Cardiac septum (tissue), 1 donor: ENCODE measurements at regions not wholly inside any gene's neighbourhood (a gene's known extent, or its start where the extent isn't known, plus 50 kb on each side); places are given as distances from the start of the nearest gene placed in this dataset.
A peak's percentile ranks its signal among the peaks of the same experiment; 100 is the strongest.
"Not testable (repeated sequence)": the region's sequence is repeated elsewhere in the genome, so short reads cannot be mapped to it uniquely, and the experiment has no call there.

Source experiments
- DNase-seq: peaks from one replicate; pipeline ENCODE4 v3.0.0-alpha.2; 2020; ENCODE audit warnings: low spot score
- intact Hi-C: fragments of 100-400 bp; cut with DNase I; formaldehyde crosslinking; loops from one replicate; pipeline ENCODE4 v1.14.0; 2022
- donor health status: DM: no; HTN: no; CAD: no.

- intact Hi-C loops = no loop called here
- no peak for DNase-seq
Observed at GRCh38 chr2:88396209-88396608, 56.3 kb downstream of the FOXI3 start.

GRCh38 chr2:88377641-88377991, 74.9 kb downstream of the FOXI3 start:
- intact Hi-C loops = no loop called here
- DNase-seq = no peak

DNA sequence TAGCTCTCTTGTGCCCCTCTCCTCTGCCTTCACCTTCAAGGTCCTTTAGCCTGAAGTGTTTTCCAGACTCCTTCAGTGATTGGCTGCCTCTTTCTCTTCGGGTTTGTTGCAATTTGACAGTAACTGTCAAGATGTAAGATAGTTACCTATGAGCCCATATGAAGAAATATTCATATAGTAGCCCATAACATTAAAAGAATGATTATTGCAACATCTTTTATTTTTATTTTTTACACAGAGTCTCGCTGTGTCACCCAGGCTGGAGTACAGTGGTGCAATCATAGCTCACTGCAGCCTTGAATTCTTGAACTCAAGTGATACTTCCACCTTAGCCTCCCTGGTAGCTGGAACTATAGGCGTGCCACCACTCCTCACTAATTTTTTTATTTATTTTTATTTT, 80.5 kb downstream of the FOXI3 start:
- no peak for DNase-seq
- intact Hi-C loops = no loop called here

- DNase-seq, intact Hi-C loops: not testable (repeated sequence)
Observed at GRCh38 chr2:88365408-88365807, 87.1 kb downstream of the FOXI3 start.

DNA sequence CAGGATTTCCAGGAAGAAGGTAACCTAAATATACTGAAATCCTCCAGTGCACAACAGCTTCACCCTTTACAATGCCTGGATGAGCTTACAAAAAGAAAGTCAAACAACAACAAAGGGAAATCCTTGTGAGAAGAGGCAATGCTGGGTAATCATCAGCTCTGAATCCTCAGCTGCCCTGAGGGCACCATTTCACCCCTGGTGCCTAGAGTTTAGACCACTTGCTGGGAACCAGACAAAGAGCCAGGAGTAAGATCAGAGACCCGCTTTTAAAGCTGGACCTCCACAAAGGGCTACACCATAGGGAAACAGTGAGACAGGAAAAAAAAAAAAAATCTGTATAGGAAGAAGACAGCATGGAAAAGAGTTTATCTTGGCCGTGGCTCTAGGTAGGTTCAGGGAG, 97.0 kb downstream of the FOXI3 start:
- intact Hi-C loops = loop anchor here (10.0 kb wide), 1 partner anchor 319 kb away; no protein-coding TSS in a partner anchor
- no peak for DNase-seq

DNA sequence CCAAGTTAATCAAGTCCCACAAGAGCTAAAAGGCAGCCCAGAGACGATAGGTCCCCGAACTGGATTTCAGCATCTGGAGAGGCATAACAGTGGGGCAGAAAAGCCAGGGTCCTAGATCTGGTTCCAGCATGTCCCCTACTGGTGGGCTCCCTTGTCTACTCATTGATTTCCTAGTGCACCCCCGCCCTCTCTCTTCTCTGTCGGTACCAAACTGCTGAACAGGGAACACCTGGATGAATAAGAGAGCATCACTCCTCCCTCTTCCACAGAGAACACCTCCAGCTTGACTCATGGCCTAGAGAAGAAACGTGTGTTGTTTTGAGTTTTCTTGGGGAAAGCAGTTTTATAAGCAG, 101.3 kb downstream of the FOXI3 start:
- intact Hi-C loops = loop anchor here (10.0 kb wide), 1 partner anchor 324 kb away; no protein-coding TSS in a partner anchor
- DNase-seq = no peak

DNA sequence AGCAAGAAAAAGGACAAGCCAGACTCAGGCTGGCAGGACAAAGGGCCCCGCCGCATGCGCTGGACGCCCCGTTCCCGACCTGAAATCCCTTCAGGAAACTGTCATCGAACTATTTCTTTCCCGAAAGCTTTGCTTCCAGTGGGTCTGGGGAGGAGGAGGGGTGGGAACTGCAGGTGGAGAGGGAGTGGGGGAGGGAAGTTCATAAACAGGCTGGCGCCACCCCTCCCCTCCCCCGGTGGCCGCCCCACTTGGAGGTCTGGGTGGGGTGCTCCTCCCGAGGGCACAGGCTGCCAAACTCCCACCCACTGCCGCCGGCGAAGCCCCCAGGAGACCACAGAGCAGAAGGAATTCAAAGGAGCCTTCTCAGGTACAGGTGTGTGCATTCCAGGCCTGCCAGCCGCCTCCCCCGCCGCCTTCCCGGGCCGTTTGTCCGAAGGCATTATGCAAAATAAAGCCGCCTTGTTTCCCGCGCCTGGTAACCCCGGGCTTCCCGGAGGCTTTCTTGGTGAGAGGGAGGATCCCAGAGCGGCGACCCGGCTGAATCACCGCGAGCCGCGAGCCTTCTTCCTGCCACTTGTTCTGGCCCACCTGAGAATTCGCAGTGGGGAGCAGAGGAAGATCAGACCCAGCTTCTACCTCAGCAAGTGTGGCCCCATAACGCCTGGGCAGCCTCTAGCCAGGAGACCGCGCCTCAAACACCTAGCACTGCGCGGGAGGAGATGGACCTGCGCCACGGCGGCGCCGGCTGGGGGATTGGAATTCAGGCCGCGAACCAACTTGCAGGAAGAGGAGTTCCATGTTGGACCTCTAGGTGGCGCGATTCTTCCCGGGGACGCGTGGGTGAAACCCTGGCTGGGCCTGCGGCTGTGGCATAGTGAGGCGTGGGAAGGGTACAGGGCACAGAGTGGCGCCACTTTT, 101.9 kb downstream of the FOXI3 start:
- DNase-seq = peak; percentile 79
- intact Hi-C loops = loop anchor here (10.0 kb wide), 1 partner anchor 324 kb away; no protein-coding TSS in a partner anchor

GRCh38 chr2:88345842-88346241, 106.7 kb downstream of the FOXI3 start:
- intact Hi-C loops = no loop called here
- no peak for DNase-seq

DNA sequence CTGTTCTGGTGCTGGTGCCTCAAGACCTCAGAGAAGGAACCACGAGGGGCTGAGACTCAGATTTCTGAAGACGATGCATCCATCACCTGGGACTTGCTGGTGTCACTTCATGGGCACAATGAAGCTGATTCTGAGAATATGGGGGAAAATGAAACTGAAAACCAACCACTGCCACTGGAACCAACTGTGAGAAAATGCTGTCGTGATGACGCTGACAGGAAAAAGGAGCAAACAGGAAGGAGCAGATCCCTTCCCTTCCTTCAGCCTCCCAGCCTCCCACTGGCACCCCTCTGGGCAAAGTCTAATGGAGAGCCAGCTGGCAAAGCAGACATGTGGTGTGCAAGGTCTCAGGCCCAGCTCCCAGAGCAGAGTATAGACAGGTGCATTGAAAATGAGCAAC, 109.7 kb downstream of the FOXI3 start:
- intact Hi-C loops = no loop called here
- no peak for DNase-seq

DNA sequence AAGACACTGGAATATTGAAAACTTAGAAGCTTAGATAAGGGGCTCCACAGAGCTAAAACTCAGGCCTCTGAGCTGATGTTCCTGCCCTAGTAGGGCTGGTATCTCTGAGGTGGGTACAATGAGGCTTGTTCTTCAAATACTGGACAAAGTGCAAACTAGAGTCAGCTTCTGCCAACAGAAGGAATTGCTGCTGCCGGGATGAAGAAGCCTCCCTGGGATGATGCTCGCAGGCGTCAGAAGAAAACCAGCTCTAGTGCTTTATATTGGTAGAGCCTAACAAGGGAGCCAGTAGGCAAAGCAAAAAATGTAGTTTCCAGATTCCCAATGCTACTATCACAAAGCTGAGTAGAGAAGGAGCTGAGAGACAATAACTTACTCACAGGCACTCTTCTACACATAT, 118.1 kb downstream of the FOXI3 start:
- DNase-seq = no peak
- intact Hi-C loops = no loop called here

DNA sequence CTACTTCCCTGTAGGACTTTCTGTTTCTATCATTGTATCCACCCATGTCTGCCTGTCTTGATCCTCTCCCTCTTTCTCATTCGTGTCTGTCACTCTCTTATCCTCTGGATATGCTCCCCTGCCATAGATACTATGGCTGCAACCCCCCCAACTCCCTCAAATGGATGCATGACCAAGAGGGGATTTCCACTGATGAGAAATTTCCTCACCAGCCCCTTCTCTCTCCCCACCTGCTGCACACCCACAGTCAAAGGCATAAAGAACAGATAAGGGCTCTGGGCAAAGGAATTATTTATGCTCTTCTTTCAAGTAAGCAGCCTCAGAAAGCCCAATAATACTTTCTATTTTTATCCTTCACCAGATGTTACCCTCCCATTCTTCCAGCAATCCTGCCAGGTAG, 121.3 kb downstream of the FOXI3 start:
- intact Hi-C loops = no loop called here
- DNase-seq = no peak

GRCh38 chr2:88329815-88330603, 122.5 kb downstream of the FOXI3 start:
- intact Hi-C loops = no loop called here
- DNase-seq = no peak

GRCh38 chr2:88321449-88322248, 130.8 kb downstream of the FOXI3 start:
- intact Hi-C loops = no loop called here

DNA sequence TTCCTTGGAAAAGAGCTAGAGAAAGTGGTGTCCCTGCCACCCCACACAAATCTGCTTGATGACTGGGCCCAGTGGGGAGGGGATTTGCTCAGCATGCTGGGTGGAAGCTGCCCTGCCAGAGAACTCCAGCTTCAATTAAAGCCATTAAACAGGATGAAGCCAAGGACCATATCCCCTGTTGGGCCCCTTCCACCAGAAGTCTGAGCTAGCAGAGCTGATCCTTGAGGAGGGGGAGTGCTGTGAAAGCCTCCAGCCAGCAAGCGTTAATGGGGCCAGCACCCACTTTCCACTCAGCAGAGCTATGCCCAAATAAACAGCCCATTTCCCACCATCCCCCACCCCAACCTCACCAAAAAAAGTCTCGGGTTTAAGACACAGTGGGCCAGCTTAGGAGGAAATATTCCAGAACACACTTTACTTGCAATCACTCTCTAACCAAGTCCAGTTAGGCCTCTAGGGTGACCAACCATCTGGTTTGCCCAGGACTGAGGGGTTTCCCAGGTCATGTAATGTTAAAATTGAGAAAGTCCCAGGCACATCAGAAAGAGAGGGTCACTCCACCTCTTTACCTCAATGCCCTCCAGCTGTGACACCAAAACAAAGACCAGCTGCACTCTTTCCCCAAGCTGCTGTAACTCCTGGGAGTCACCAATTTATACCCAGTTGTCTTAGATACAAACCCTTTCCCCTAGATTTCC, 132.3 kb downstream of the FOXI3 start:
- intact Hi-C loops = no loop called here
- DNase-seq = no peak

More at GRCh38 chr2:88321449-88322248, 130.8 kb downstream of the FOXI3 start:
- DNase-seq = no peak

- no peak for DNase-seq
- intact Hi-C loops = no loop called here
Observed at GRCh38 chr2:88318956-88319330, 133.6 kb downstream of the FOXI3 start.

GRCh38 chr2:88318071-88318955, 134.2 kb downstream of the FOXI3 start:
- DNase-seq = no peak
- intact Hi-C loops = no loop called here

GRCh38 chr2:88310787-88311186, 140.6 kb downstream of the THNSL2 start:
- intact Hi-C loops = no loop called here
- no peak for DNase-seq

GRCh38 chr2:88307817-88308216, 137.7 kb downstream of the THNSL2 start:
- intact Hi-C loops = loop anchor here (5.0 kb wide), 1 partner anchor 116 kb away; no protein-coding TSS in a partner anchor

More at GRCh38 chr2:88307817-88308216, 137.7 kb downstream of the THNSL2 start:
- DNase-seq = no peak
